ENCODE measurements at regions not wholly inside any gene's neighbourhood (a gene's known extent, or its start where the extent isn't known, plus 50 kb on each side); places are given as distances from the start of the nearest gene placed in this dataset.

DNA sequence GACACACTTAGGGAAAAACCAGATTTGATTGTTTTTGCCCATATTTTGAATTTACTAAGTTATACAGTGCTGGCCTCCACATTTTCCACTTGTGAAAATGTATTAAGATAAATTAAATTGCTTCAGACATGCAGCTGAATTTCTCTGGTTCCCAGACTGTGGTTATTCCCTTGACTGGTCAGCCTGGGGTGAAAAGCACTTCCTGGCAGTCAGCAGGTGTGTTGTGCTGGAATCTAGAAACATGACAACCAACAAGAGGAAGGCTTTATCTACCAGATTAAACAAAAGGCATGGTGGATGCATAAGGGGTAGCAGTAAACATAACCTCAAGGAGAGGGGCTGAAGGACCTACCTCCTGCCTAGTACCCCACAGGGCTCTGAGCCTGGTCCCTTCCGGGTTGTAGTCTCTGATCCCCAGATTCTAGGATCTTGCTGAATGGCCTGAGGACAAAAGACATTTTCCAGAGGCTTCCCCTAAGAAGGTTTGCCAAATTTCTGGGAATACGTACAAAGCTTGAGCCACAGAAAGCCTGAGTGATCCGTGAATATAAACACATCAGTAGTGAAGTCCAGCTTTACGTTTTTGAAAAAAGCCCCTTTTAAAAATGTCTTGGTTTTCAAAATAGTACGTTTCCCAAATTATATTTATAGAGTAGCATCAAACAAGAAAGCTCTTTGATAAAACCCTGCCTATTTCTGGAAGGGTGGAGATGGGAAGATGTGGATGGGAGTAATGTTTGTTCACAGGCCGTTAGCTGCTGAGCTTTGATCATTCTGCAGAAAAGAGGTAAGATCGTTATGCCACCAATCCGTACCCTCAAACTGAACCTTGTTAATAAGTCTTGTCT, 133.4 kb downstream of the LACC1 start:
- no peak for TF ChIP-seq POLR2A (IDR thresholded peaks at IDR 0.05; ENCODE audit: low read depth, low read length)
- TF ChIP-seq POLR2AphosphoS5 (IDR thresholded peaks at IDR 0.05; ENCODE audit: low read depth, low read length): no peak

All from GM12892 (cell line).